Suprapubic skin (tissue), 3 donors: ENCODE measurements at regions not wholly inside any gene's neighbourhood (a gene's known extent, or its start where the extent isn't known, plus 50 kb on each side); places are given as distances from the start of the nearest gene placed in this dataset.

Source experiments
- CTCF ChIP-seq, 2 donors: fragments of 200-600 bp in 1 of 2; fragments of 450-650 bp in 1 of 2; sonication (generic) in 1 of 2; IDR thresholded peaks; one replicate each; pipeline ENCODE4 v1.5.1; 2016 to 2019; ENCODE audit warnings: antibody characterized with exemption in 2 of 2, mild to moderate bottlenecking in 1 of 2, moderate library complexity in 1 of 2
- POLR2A ChIP-seq, 2 donors: fragments of 450-650 bp; IDR thresholded peaks; one replicate each; pipeline ENCODE4 v1.6.1; 2017; ENCODE audit warnings: antibody characterized with exemption in 2 of 2, mild to moderate bottlenecking in 2 of 2, moderate library complexity in 2 of 2

GRCh38 chr10:88127269-88127668 is 263.8 kb downstream of the PTEN start:
- TF ChIP-seq CTCF (IDR thresholded peaks at IDR 0.05) (no peak), POLR2A (IDR thresholded peaks at IDR 0.05) (no peak)
